ENCODE measurements at regions not wholly inside any gene's neighbourhood (a gene's known extent, or its start where the extent isn't known, plus 50 kb on each side); places are given as distances from the start of the nearest gene placed in this dataset.

- Histone ChIP-seq H3K9ac (ENCODE audit: low read depth, low read length) (no peak overlapping the region), H3K27me3 (ENCODE audit: insufficient read depth, low read length) (no peaks in the 10 kb centered on the region), H3K4me1 (ENCODE audit: insufficient read depth, low read length) (no peaks in the 10 kb centered on the region), H3K27ac (ENCODE audit: low read depth, low read length) (no peak overlapping the region), H3K4me3 (ENCODE audit: low read length) (no peak overlapping the region), H3K36me3 (ENCODE audit: insufficient read depth, low read length) (no peaks in the 10 kb centered on the region), H3K9me3 (ENCODE audit: insufficient read depth, low read depth, low read length) (no peaks in the 10 kb centered on the region)
- WGBS = 94% methylated on average over 2 of the region's 2 CpGs
Measured at GRCh38 chr11:21825127-21825526, 367.8 kb upstream of the ANO5 start.

GRCh38 chr11:21838427-21838826 is 354.5 kb upstream of the ANO5 start:
- Histone ChIP-seq H3K9ac (ENCODE audit: low read depth, low read length) (no peak overlapping the region), H3K27ac (ENCODE audit: low read depth, low read length) (no peak overlapping the region), H3K9me3 (ENCODE audit: insufficient read depth, low read depth, low read length) (no peaks in the 10 kb centered on the region), H3K4me3 (ENCODE audit: low read length) (no peak overlapping the region), H3K36me3 (ENCODE audit: insufficient read depth, low read length) (no peaks in the 10 kb centered on the region), H3K4me1 (ENCODE audit: insufficient read depth, low read length) (no peaks in the 10 kb centered on the region), H3K27me3 (ENCODE audit: insufficient read depth, low read length) (no peaks in the 10 kb centered on the region)
- 93% methylated on average over 1 of the region's 3 CpGs for WGBS

GRCh38 chr11:21839796-21840195 is 353.1 kb upstream of the ANO5 start:
- 88% methylated on average over 2 of the region's 2 CpGs for WGBS

GRCh38 chr11:21861314-21861713 is 331.6 kb upstream of the ANO5 start:
- Histone ChIP-seq H3K27me3 (ENCODE audit: insufficient read depth, low read length) (peaks cover 37% of the 10 kb centered on the region), H3K9me3 (ENCODE audit: insufficient read depth, low read depth, low read length) (no peaks in the 10 kb centered on the region), H3K9ac (ENCODE audit: low read depth, low read length) (no peak overlapping the region), H3K4me3 (ENCODE audit: low read length) (no peak overlapping the region), H3K27ac (ENCODE audit: low read depth, low read length) (no peak overlapping the region), H3K36me3 (ENCODE audit: insufficient read depth, low read length) (no peaks in the 10 kb centered on the region), H3K4me1 (ENCODE audit: insufficient read depth, low read length) (peaks cover 16% of the 10 kb centered on the region)
- 0% methylated on average over 3 of the region's 4 CpGs for WGBS

More at GRCh38 chr11:21839796-21840195, 353.1 kb upstream of the ANO5 start:
- no peaks in the 10 kb centered on the region for H3K27me3 ChIP-seq (ENCODE audit: insufficient read depth, low read length)
- no peak overlapping the region for H3K27ac ChIP-seq (ENCODE audit: low read depth, low read length)
- no peaks in the 10 kb centered on the region for H3K4me1 ChIP-seq (ENCODE audit: insufficient read depth, low read length)
- no peak overlapping the region for H3K4me3 ChIP-seq (ENCODE audit: low read length)
- H3K36me3 ChIP-seq (ENCODE audit: insufficient read depth, low read length) = no peaks in the 10 kb centered on the region
- no peak overlapping the region for H3K9ac ChIP-seq (ENCODE audit: low read depth, low read length)
- no peaks in the 10 kb centered on the region for H3K9me3 ChIP-seq (ENCODE audit: insufficient read depth, low read depth, low read length)

GRCh38 chr11:21865541-21865940 is 327.3 kb upstream of the ANO5 start:
- Histone ChIP-seq H3K27me3 (ENCODE audit: insufficient read depth, low read length) (peaks cover 24% of the 10 kb centered on the region), H3K36me3 (ENCODE audit: insufficient read depth, low read length) (no peaks in the 10 kb centered on the region), H3K9me3 (ENCODE audit: insufficient read depth, low read depth, low read length) (no peaks in the 10 kb centered on the region), H3K4me1 (ENCODE audit: insufficient read depth, low read length) (peaks cover 14% of the 10 kb centered on the region), H3K27ac (ENCODE audit: low read depth, low read length) (no peak overlapping the region), H3K9ac (ENCODE audit: low read depth, low read length) (no peak overlapping the region), H3K4me3 (ENCODE audit: low read length) (no peak overlapping the region)
- 86% methylated on average over 4 of the region's 4 CpGs for WGBS

GRCh38 chr11:21866781-21867180 is 326.1 kb upstream of the ANO5 start:
- H3K9ac ChIP-seq (ENCODE audit: low read depth, low read length) = no peak overlapping the region
- H3K27me3 ChIP-seq (ENCODE audit: insufficient read depth, low read length) = peaks cover 14% of the 10 kb centered on the region; the same call in 1 of the 2 replicates
- H3K36me3 ChIP-seq (ENCODE audit: insufficient read depth, low read length) = no peaks in the 10 kb centered on the region
- no peaks in the 10 kb centered on the region for H3K9me3 ChIP-seq (ENCODE audit: insufficient read depth, low read depth, low read length)
- WGBS = 96% methylated on average over 2 of the region's 2 CpGs
- H3K4me3 ChIP-seq (ENCODE audit: low read length) = no peak overlapping the region
- H3K27ac ChIP-seq (ENCODE audit: low read depth, low read length) = no peak overlapping the region
- peaks cover 2% of the 10 kb centered on the region; the same call in 1 of the 2 replicates for H3K4me1 ChIP-seq (ENCODE audit: insufficient read depth, low read length)

- Histone ChIP-seq H3K9ac (ENCODE audit: low read depth, low read length) (no peak overlapping the region), H3K27me3 (ENCODE audit: insufficient read depth, low read length) (no peaks in the 10 kb centered on the region), H3K27ac (ENCODE audit: low read depth, low read length) (no peak overlapping the region), H3K9me3 (ENCODE audit: insufficient read depth, low read depth, low read length) (no peaks in the 10 kb centered on the region), H3K36me3 (ENCODE audit: insufficient read depth, low read length) (no peaks in the 10 kb centered on the region), H3K4me1 (ENCODE audit: insufficient read depth, low read length) (no peaks in the 10 kb centered on the region), H3K4me3 (ENCODE audit: low read length) (no peak overlapping the region)
Measured at GRCh38 chr11:21877151-21877550, 315.7 kb upstream of the ANO5 start.

GRCh38 chr11:21883354-21883753 is 309.5 kb upstream of the ANO5 start:
- Histone ChIP-seq H3K9me3 (ENCODE audit: insufficient read depth, low read depth, low read length) (no peaks in the 10 kb centered on the region), H3K9ac (ENCODE audit: low read depth, low read length) (no peak overlapping the region), H3K4me1 (ENCODE audit: insufficient read depth, low read length) (no peaks in the 10 kb centered on the region), H3K4me3 (ENCODE audit: low read length) (no peak overlapping the region), H3K27me3 (ENCODE audit: insufficient read depth, low read length) (no peaks in the 10 kb centered on the region), H3K36me3 (ENCODE audit: insufficient read depth, low read length) (no peaks in the 10 kb centered on the region), H3K27ac (ENCODE audit: low read depth, low read length) (no peak overlapping the region)
- WGBS = 87% methylated on average over 3 of the region's 3 CpGs

GRCh38 chr11:21888814-21889213 is 304.1 kb upstream of the ANO5 start:
- H3K9ac ChIP-seq (ENCODE audit: low read depth, low read length) = no peak overlapping the region
- no peak overlapping the region for H3K4me3 ChIP-seq (ENCODE audit: low read length)
- H3K27me3 ChIP-seq (ENCODE audit: insufficient read depth, low read length) = no peaks in the 10 kb centered on the region
- no peaks in the 10 kb centered on the region for H3K9me3 ChIP-seq (ENCODE audit: insufficient read depth, low read depth, low read length)
- no peaks in the 10 kb centered on the region for H3K36me3 ChIP-seq (ENCODE audit: insufficient read depth, low read length)
- no peak overlapping the region for H3K27ac ChIP-seq (ENCODE audit: low read depth, low read length)
- whole genome bisulfite sequencing = 80% methylated on average over 1 of the region's 1 CpG
- no peaks in the 10 kb centered on the region for H3K4me1 ChIP-seq (ENCODE audit: insufficient read depth, low read length)

GRCh38 chr11:21892736-21893564 is 299.9 kb upstream of the ANO5 start:
- 97% methylated on average over 6 of the region's 6 CpGs for WGBS
- no peaks in the 10 kb centered on the region for H3K9me3 ChIP-seq (ENCODE audit: insufficient read depth, low read depth, low read length)
- no peaks in the 10 kb centered on the region for H3K27me3 ChIP-seq (ENCODE audit: insufficient read depth, low read length)
- H3K4me1 ChIP-seq (ENCODE audit: insufficient read depth, low read length) = no peaks in the 10 kb centered on the region
- no peak overlapping the region for H3K27ac ChIP-seq (ENCODE audit: low read depth, low read length)
- H3K9ac ChIP-seq (ENCODE audit: low read depth, low read length) = no peak overlapping the region
- H3K4me3 ChIP-seq (ENCODE audit: low read length) = no peak overlapping the region
- H3K36me3 ChIP-seq (ENCODE audit: insufficient read depth, low read length) = no peaks in the 10 kb centered on the region

GRCh38 chr11:21893565-21893867 is 299.4 kb upstream of the ANO5 start:
- Histone ChIP-seq H3K36me3 (ENCODE audit: insufficient read depth, low read length) (no peaks in the 10 kb centered on the region), H3K27ac (ENCODE audit: low read depth, low read length) (no peak overlapping the region), H3K9ac (ENCODE audit: low read depth, low read length) (no peak overlapping the region), H3K4me3 (ENCODE audit: low read length) (no peak overlapping the region), H3K27me3 (ENCODE audit: insufficient read depth, low read length) (no peaks in the 10 kb centered on the region), H3K9me3 (ENCODE audit: insufficient read depth, low read depth, low read length) (no peaks in the 10 kb centered on the region), H3K4me1 (ENCODE audit: insufficient read depth, low read length) (no peaks in the 10 kb centered on the region)

- Histone ChIP-seq H3K36me3 (ENCODE audit: insufficient read depth, low read length) (no peaks in the 10 kb centered on the region), H3K27ac (ENCODE audit: low read depth, low read length) (no peak overlapping the region), H3K27me3 (ENCODE audit: insufficient read depth, low read length) (no peaks in the 10 kb centered on the region), H3K9me3 (ENCODE audit: insufficient read depth, low read depth, low read length) (no peaks in the 10 kb centered on the region), H3K9ac (ENCODE audit: low read depth, low read length) (no peak overlapping the region), H3K4me1 (ENCODE audit: insufficient read depth, low read length) (no peaks in the 10 kb centered on the region), H3K4me3 (ENCODE audit: low read length) (no peak overlapping the region)
- WGBS = 95% methylated on average over 2 of the region's 4 CpGs
Measured at GRCh38 chr11:21894492-21894891, 298.4 kb upstream of the ANO5 start.
